HCT116 (cell line): ENCODE measurements at regions not wholly inside any gene's neighbourhood (a gene's known extent, or its start where the extent isn't known, plus 50 kb on each side); places are given as distances from the start of the nearest gene placed in this dataset.

Experiments used
- ATAC-seq: fragments of 200-7000 bp; cut with Tn5 transposase; 2 replicates; pipeline ENCODE4 v1.9.1; 2020; ENCODE audit warnings: mild to moderate bottlenecking, moderate library complexity
- BruUV-seq: library from RNA; stranded (reverse); fragments of 400-500 nt; replicated peaks from 2 replicates; lab custom pipeline; 2021; lab: Mats Ljungman, UMichigan
- CTCF ChIA-PET: fragments of 300-600 bp; sonication (Branson Sonifier 250); formaldehyde crosslinking; loops from one replicate; lab custom pipeline; 2021; ENCODE audit warnings: antibody characterized with exemption; lab: Charles Lee
- POLR2A ChIA-PET: fragments of 300-600, 350-600 bp; sonication (Branson Sonifier 250); formaldehyde crosslinking; loops from one replicate; lab custom pipeline; 2021; ENCODE audit warnings: antibody characterized with exemption; lab: Charles Lee
- RAD21 ChIA-PET, 2 experiments: fragments of 300-600 bp; sonication (Branson Sonifier 250); formaldehyde crosslinking; loops; one replicate each; lab custom pipeline; 2023; ENCODE audit warnings: low total read pairs in 2 of 2; ENCODE audit not compliant: uncharacterized antibody in 2 of 2, unreplicated experiment in 2 of 2, low non-redundant PET in 1 of 2; lab: Charles Lee
- DNase-seq: peaks from one replicate; pipeline ENCODE4 v3.0.0-alpha.2; 2010; ENCODE audit warnings: low read depth, low spot score
- H2AFZ ChIP-seq: fragments of 200-600 bp; shearing (Covaris generic), sonication (generic); 2 replicates; pipeline ENCODE4 v1.6.1; 2017; ENCODE audit warnings: low read depth, mixed run types, mixed read lengths, antibody characterized with exemption, low read length; ENCODE audit not compliant: poor library complexity, severe bottlenecking
- H3K27ac ChIP-seq: 2 replicates; pipeline ENCODE4 v1.5.1; 2012; ENCODE audit warnings: low read depth, low read length
- H3K27me3 ChIP-seq: fragments of 200-600 bp; sonication (generic); 2 replicates; pipeline ENCODE4 v1.6.1; 2016; ENCODE audit warnings: mixed run types, low read length, mixed read lengths; ENCODE audit not compliant: insufficient read depth
- H3K36me3 ChIP-seq, 2 experiments: fragments of 200-500 bp in 1 of 2; fragments of 200-600 bp in 1 of 2; sonication (Bioruptor generic) in 1 of 2; sonication (generic) in 1 of 2; 2 replicates each; pipeline versions ENCODE4 v1.5.1 to v1.6.1; 2014 to 2016; ENCODE audit warnings: low read length in 2 of 2, inconsistent platforms in 1 of 2, mixed read lengths in 1 of 2, mixed run types in 1 of 2; ENCODE audit not compliant: insufficient read depth in 2 of 2, control insufficient read depth in 1 of 2
- H3K4me1 ChIP-seq, 2 experiments: fragments of 200-600 bp in 1 of 2; sonication (generic) in 1 of 2; 2 replicates each; pipeline versions ENCODE4 v1.5.1 to v1.6.1; 2012 to 2017; ENCODE audit warnings: low read length in 2 of 2, inconsistent platforms in 1 of 2, mild to moderate bottlenecking in 1 of 2, mixed read lengths in 1 of 2, mixed run types in 1 of 2, moderate library complexity in 1 of 2; ENCODE audit not compliant: insufficient read depth in 2 of 2, control insufficient read depth in 1 of 2
- H3K4me2 ChIP-seq: fragments of 200-600 bp; sonication (generic); 2 replicates; pipeline ENCODE4 v1.6.1; 2017; ENCODE audit warnings: mixed run types, low read length, mixed read lengths
- H3K4me3 ChIP-seq, 2 experiments: fragments of 200-600 bp in 1 of 2; sonication (generic) in 1 of 2; replicated peaks in 1 of 2; 2 replicates each; pipeline ENCODE4 v1.5.1; 2011 to 2016; ENCODE audit warnings: low read length in 2 of 2, control low read depth in 1 of 2, low read depth in 1 of 2, mild to moderate bottlenecking in 1 of 2, mixed read lengths in 1 of 2, mixed run types in 1 of 2
- H3K79me2 ChIP-seq: fragments of 200-600 bp; sonication (generic); 2 replicates; pipeline ENCODE4 v1.6.1; 2017; ENCODE audit warnings: mild to moderate bottlenecking, mixed run types, low read length, moderate library complexity, mixed read lengths; ENCODE audit not compliant: insufficient read depth
- H3K9ac ChIP-seq: fragments of 200-600 bp; sonication (generic); 2 replicates; pipeline ENCODE4 v1.6.1; 2016; ENCODE audit warnings: low read length, mixed read lengths
- H3K9me2 ChIP-seq: fragments of 200-600 bp; sonication (generic), shearing (Covaris generic); 2 replicates; pipeline ENCODE4 v1.6.1; 2017; ENCODE audit warnings: mixed run types, mild to moderate bottlenecking, moderate library complexity; ENCODE audit not compliant: insufficient read depth
- H3K9me3 ChIP-seq, 2 experiments: fragments of 200-500 bp in 1 of 2; fragments of 200-600 bp in 1 of 2; sonication (Bioruptor generic) in 1 of 2; sonication (generic) in 1 of 2; 2 replicates each; pipeline ENCODE4 v1.6.1; 2014 to 2017; ENCODE audit warnings: low read length in 2 of 2, mixed read lengths in 2 of 2, inconsistent platforms in 1 of 2, low read depth in 1 of 2, mild to moderate bottlenecking in 1 of 2, mixed run types in 1 of 2, moderate library complexity in 1 of 2; ENCODE audit not compliant: control insufficient read depth in 1 of 2, insufficient read depth in 1 of 2
- H4K20me1 ChIP-seq: fragments of 200-600 bp; sonication (generic), shearing (Covaris generic); 2 replicates; pipeline ENCODE4 v1.6.1; 2017; ENCODE audit warnings: mixed run types, mild to moderate bottlenecking, moderate library complexity; ENCODE audit not compliant: insufficient read depth
- ATF3 ChIP-seq: IDR thresholded peaks from 2 replicates; pipeline ENCODE4 v1.6.1; 2012
- CBX3 ChIP-seq: IDR thresholded peaks from 2 replicates; pipeline ENCODE4 v1.6.1; 2012; ENCODE audit warnings: low read depth
- CEBPB ChIP-seq: IDR thresholded peaks from 2 replicates; pipeline ENCODE4 v1.6.1; 2012; ENCODE audit warnings: low read depth
- CTCF ChIP-seq, 3 experiments: fragments of 200-600 bp in 1 of 3; sonication (generic) in 1 of 3; IDR thresholded peaks in 2 of 3; conservative IDR thresholded peaks in 1 of 3; 2 replicates each; pipeline ENCODE4 v1.5.1; 2012 to 2017; ENCODE audit warnings: low read depth in 2 of 3, low read length in 2 of 3, antibody characterized with exemption in 1 of 3, borderline replicate concordance in 1 of 3, control low read depth in 1 of 3, mild to moderate bottlenecking in 1 of 3, mixed read lengths in 1 of 3, mixed run types in 1 of 3, moderate library complexity in 1 of 3; ENCODE audit not compliant: insufficient read depth in 1 of 3
- ELF1 ChIP-seq: IDR thresholded peaks from 2 replicates; pipeline ENCODE4 v1.6.1; 2012; ENCODE audit warnings: low read depth, borderline replicate concordance
- EZH2 ChIP-seq: fragments of 200-600 bp; sonication (generic); IDR thresholded peaks from 2 replicates; pipeline ENCODE4 v1.6.1; 2017; ENCODE audit warnings: antibody characterized with exemption, mixed run types
- EZH2phosphoT487 ChIP-seq: fragments of 200-600 bp; IDR thresholded peaks from 2 replicates; pipeline ENCODE4 v1.6.1; 2018; ENCODE audit warnings: antibody characterized with exemption, borderline replicate concordance
- JUND ChIP-seq: IDR thresholded peaks from 2 replicates; pipeline ENCODE4 v1.6.1; 2012
- MAX ChIP-seq: IDR thresholded peaks from 2 replicates; pipeline ENCODE4 v1.6.1; 2012
- RAD21 ChIP-seq: IDR thresholded peaks from 2 replicates; pipeline ENCODE4 v1.6.1; 2012; ENCODE audit warnings: low read depth, mild to moderate bottlenecking
- REST ChIP-seq: IDR thresholded peaks from 2 replicates; pipeline ENCODE4 v1.6.1; 2012; ENCODE audit warnings: low read depth
- SIN3A ChIP-seq: IDR thresholded peaks from 2 replicates; pipeline ENCODE4 v1.6.1; 2012; ENCODE audit warnings: low read depth
- SP1 ChIP-seq: IDR thresholded peaks from 2 replicates; pipeline ENCODE4 v1.6.1; 2012; ENCODE audit warnings: low read depth
- YY1 ChIP-seq: IDR thresholded peaks from 2 replicates; pipeline ENCODE4 v1.6.1; 2011; ENCODE audit warnings: low read length, low read depth, moderate library complexity, mild to moderate bottlenecking; ENCODE audit not compliant: insufficient replicate concordance; ENCODE audit errors: extremely low read depth
- ZBTB33 ChIP-seq: IDR thresholded peaks from 2 replicates; pipeline ENCODE4 v1.6.1; 2011; ENCODE audit warnings: mild to moderate bottlenecking, low read length, moderate library complexity; ENCODE audit not compliant: insufficient replicate concordance; ENCODE audit errors: extremely low read depth
- ZFX ChIP-seq: fragments of 450-650 bp; IDR thresholded peaks from 2 replicates; pipeline ENCODE4 v1.6.1; 2017
- ZNF274 ChIP-seq: fragments of 200-500 bp; sonication (Bioruptor generic); IDR thresholded peaks from 2 replicates; pipeline ENCODE4 v1.6.1; 2014; ENCODE audit warnings: mild to moderate bottlenecking, low read depth, low read length, inconsistent platforms
- intact Hi-C: fragments of 100-400 bp; cut with micrococcal nuclease; formaldehyde crosslinking; loops from 2 replicates; pipeline ENCODE4 v1.10.0; 2022

- H3K36me3 ChIP-seq, result no peaks in the 10 kb centered on the region
- no peak for TF ChIP-seq ZBTB33
- no peak for TF ChIP-seq ZNF274
- no peak for TF ChIP-seq EZH2
- TF ChIP-seq EZH2phosphoT487, result no peak
- no peak for TF ChIP-seq RAD21
- no peak for TF ChIP-seq CEBPB
- no peak for TF ChIP-seq YY1
- no peak for TF ChIP-seq CTCF (IDR thresholded peaks at IDR 0.05 in 2 of 3, conservative IDR thresholded peaks at IDR 0.05 in 1 of 3; ENCODE audit: borderline replicate concordance in 1 of 3, insufficient read depth in 1 of 3, low read depth in 2 of 3, low read length in 2 of 3)
- no peak for TF ChIP-seq ELF1
- TF ChIP-seq MAX, result no peak
- no peak for TF ChIP-seq CBX3
- no peak for TF ChIP-seq REST
- TF ChIP-seq JUND, result no peak
- TF ChIP-seq ZFX, result no peak
- TF ChIP-seq ATF3, result no peak
- no peak for TF ChIP-seq SIN3A
- no peak for TF ChIP-seq SP1
- RAD21 ChIA-PET, result no interaction called here
Measured at GRCh38 chr3:1632128-1632527, 466.5 kb upstream of the CNTN4 start.

More at GRCh38 chr3:1632128-1632527, 466.5 kb upstream of the CNTN4 start:
- Histone ChIP-seq H3K9me3 (peaks cover 13 to 14% of the 10 kb centered on the region in 2 experiments; a peak in 2 of 4 replicates), H4K20me1 (no peaks in the 10 kb centered on the region), H3K4me2 (no peak overlapping the region), H3K79me2 (no peaks in the 10 kb centered on the region), H3K4me1 (no peaks in the 10 kb centered on the region), H3K9me2 (no peaks in the 10 kb centered on the region), H3K4me3 (no peak overlapping the region), H3K27me3 (no peaks in the 10 kb centered on the region), H2AFZ (no peak overlapping the region), H3K9ac (no peak overlapping the region), H3K27ac (no peak overlapping the region)
- intact Hi-C loops, result no loop called here
- no peak for DNase-seq
- ATAC-seq, result no peak
- BruUV-seq, result no TSS peak
- POLR2A ChIA-PET, result no interaction called here
- CTCF ChIA-PET, result no interaction called here
